ENCODE measurements at regions not wholly inside any gene's neighbourhood (a gene's known extent, or its start where the extent isn't known, plus 50 kb on each side); places are given as distances from the start of the nearest gene placed in this dataset.

DNA sequence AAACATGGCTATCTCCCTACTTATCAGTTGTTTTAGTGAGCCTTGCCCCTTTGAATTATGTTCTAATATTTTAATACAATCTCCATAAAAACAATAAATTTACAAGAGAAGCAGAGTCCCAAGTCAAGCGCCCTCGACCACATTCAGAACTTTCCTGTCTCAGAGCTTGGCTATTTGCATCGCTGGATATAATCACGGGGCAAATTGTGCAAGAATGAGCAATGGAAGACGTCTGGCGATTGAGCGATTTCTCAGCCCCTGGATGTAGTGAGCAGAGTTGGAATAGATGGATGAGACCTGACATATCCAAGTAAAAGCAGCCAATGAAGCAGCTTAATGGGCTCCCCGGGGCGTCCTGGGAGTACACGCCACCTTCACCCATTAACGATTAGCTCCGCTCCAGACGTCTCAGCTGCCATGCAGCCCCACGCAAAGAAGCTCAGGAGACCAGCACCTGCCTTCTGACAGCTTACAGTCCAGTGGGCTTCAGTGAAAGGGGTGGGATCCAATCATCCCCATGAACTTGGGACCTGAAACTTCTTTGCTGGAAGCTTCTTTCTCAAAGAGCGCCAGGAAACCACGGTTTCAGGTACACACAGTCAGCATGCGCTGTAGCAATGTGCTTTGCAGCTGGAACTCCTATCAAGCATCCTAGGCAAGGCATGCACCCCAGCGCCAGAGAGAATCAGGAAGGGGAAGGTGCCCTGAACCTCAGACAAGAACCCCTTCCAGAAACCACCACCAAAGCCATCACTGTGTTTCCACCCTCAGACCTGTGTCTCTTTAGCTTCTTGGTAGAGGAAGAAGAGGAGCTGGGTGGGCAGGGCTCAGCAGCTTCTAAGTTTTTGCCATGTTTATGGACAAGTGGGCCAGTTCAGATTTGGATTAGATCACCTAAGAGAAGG lies 92.0 kb upstream of the IRX4 start:
- H3K79me2 ChIP-seq (replicated peaks; ENCODE audit: insufficient read depth, low read length) = no peaks in the 10 kb centered on the region
- H3K4me3 ChIP-seq (ENCODE audit: low read length) = no peak overlapping the region
- H4K20me1 ChIP-seq (ENCODE audit: insufficient read depth) = no peaks in the 10 kb centered on the region
- no peaks in the 10 kb centered on the region for H3F3A ChIP-seq (ENCODE audit: insufficient read depth, low read length, poor library complexity, severe bottlenecking)
- no peaks in the 10 kb centered on the region for H3K9me3 ChIP-seq (ENCODE audit: low read length)
- H3K9ac ChIP-seq (ENCODE audit: low read length) = no peak overlapping the region
- H2AFZ ChIP-seq (ENCODE audit: low read depth, low read length) = no peak overlapping the region
- no peak overlapping the region for H3K4me2 ChIP-seq (ENCODE audit: low read length)
- H3K9me2 ChIP-seq (ENCODE audit: insufficient read depth, low read length) = no peaks in the 10 kb centered on the region
- no peak overlapping the region for H3K27ac ChIP-seq (ENCODE audit: low read length)
- no peaks in the 10 kb centered on the region for H3K27me3 ChIP-seq (ENCODE audit: insufficient read depth, low read depth, low read length)
- H3K36me3 ChIP-seq (ENCODE audit: insufficient read depth, low read length) = no peaks in the 10 kb centered on the region
- no peak for TF ChIP-seq POLR2AphosphoS5 (IDR thresholded peaks at IDR 0.05)
- TF ChIP-seq, protein P1, sequence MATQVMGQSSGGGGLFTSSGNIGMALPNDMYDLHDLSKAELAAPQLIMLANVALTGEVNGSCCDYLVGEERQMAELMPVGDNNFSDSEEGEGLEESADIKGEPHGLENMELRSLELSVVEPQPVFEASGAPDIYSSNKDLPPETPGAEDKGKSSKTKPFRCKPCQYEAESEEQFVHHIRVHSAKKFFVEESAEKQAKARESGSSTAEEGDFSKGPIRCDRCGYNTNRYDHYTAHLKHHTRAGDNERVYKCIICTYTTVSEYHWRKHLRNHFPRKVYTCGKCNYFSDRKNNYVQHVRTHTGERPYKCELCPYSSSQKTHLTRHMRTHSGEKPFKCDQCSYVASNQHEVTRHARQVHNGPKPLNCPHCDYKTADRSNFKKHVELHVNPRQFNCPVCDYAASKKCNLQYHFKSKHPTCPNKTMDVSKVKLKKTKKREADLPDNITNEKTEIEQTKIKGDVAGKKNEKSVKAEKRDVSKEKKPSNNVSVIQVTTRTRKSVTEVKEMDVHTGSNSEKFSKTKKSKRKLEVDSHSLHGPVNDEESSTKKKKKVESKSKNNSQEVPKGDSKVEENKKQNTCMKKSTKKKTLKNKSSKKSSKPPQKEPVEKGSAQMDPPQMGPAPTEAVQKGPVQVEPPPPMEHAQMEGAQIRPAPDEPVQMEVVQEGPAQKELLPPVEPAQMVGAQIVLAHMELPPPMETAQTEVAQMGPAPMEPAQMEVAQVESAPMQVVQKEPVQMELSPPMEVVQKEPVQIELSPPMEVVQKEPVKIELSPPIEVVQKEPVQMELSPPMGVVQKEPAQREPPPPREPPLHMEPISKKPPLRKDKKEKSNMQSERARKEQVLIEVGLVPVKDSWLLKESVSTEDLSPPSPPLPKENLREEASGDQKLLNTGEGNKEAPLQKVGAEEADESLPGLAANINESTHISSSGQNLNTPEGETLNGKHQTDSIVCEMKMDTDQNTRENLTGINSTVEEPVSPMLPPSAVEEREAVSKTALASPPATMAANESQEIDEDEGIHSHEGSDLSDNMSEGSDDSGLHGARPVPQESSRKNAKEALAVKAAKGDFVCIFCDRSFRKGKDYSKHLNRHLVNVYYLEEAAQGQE (IDR thresholded peaks at IDR 0.05; ENCODE audit: borderline replicate concordance) = no peak
- no peak for TF ChIP-seq RAD21 (conservative IDR thresholded peaks at IDR 0.05)
- no peak for TF ChIP-seq TAF1 (IDR thresholded peaks at IDR 0.05; ENCODE audit: low read depth)
- no peak for TF ChIP-seq SMC3 (conservative IDR thresholded peaks at IDR 0.05; ENCODE audit: poor library complexity)
- no peak for TF ChIP-seq EZH2 (IDR thresholded peaks at IDR 0.05; ENCODE audit: borderline replicate concordance, insufficient read depth, low read length, poor library complexity, severe bottlenecking)
- no peak for TF ChIP-seq EP300 (conservative IDR thresholded peaks at IDR 0.05; ENCODE audit: poor library complexity, severe bottlenecking)
- TF ChIP-seq MXI1 (conservative IDR thresholded peaks at IDR 0.05; ENCODE audit: poor library complexity, severe bottlenecking) = no peak
- TF ChIP-seq, protein P2, sequence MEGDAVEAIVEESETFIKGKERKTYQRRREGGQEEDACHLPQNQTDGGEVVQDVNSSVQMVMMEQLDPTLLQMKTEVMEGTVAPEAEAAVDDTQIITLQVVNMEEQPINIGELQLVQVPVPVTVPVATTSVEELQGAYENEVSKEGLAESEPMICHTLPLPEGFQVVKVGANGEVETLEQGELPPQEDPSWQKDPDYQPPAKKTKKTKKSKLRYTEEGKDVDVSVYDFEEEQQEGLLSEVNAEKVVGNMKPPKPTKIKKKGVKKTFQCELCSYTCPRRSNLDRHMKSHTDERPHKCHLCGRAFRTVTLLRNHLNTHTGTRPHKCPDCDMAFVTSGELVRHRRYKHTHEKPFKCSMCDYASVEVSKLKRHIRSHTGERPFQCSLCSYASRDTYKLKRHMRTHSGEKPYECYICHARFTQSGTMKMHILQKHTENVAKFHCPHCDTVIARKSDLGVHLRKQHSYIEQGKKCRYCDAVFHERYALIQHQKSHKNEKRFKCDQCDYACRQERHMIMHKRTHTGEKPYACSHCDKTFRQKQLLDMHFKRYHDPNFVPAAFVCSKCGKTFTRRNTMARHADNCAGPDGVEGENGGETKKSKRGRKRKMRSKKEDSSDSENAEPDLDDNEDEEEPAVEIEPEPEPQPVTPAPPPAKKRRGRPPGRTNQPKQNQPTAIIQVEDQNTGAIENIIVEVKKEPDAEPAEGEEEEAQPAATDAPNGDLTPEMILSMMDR (IDR thresholded peaks at IDR 0.05; ENCODE audit: poor library complexity, severe bottlenecking) = no peak

DNA sequence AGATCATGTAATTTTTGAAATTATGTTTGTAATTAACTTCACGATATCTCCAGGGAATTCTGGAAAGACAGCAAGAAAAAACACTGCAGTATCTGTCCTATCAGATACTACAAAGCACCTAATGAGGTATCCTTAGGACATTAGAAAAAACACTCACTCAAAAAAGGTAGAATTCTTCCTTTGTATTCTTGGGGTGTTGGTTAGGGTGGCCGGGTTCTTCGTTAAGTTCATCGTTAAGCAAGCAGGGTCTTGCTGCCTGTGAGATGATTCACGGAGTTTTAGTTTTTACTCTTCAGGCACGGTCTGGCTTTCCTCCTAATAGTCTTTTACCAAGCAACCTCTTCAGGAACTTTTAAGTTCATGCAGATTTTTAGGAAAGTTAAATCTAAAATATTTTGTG lies 91.4 kb upstream of the IRX4 start:
- no peak overlapping the region for H3K9ac ChIP-seq (ENCODE audit: low read length)
- no peaks in the 10 kb centered on the region for H3K9me3 ChIP-seq (ENCODE audit: low read length)
- no peaks in the 10 kb centered on the region for H4K20me1 ChIP-seq (ENCODE audit: insufficient read depth)
- H3K79me2 ChIP-seq (replicated peaks; ENCODE audit: insufficient read depth, low read length) = no peaks in the 10 kb centered on the region
- H3K36me3 ChIP-seq (ENCODE audit: insufficient read depth, low read length) = no peaks in the 10 kb centered on the region
- no peak overlapping the region for H3K4me3 ChIP-seq (ENCODE audit: low read length)
- no peaks in the 10 kb centered on the region for H3K27me3 ChIP-seq (ENCODE audit: insufficient read depth, low read depth, low read length)
- no peak overlapping the region for H2AFZ ChIP-seq (ENCODE audit: low read depth, low read length)
- no peak for TF ChIP-seq EZH2 (IDR thresholded peaks at IDR 0.05; ENCODE audit: borderline replicate concordance, insufficient read depth, low read length, poor library complexity, severe bottlenecking)
- TF ChIP-seq, protein P2 (IDR thresholded peaks at IDR 0.05; ENCODE audit: poor library complexity, severe bottlenecking) = no peak
- no peak for TF ChIP-seq EP300 (conservative IDR thresholded peaks at IDR 0.05; ENCODE audit: poor library complexity, severe bottlenecking)
- no peak for TF ChIP-seq POLR2AphosphoS5 (IDR thresholded peaks at IDR 0.05)
- no peak for TF ChIP-seq MXI1 (conservative IDR thresholded peaks at IDR 0.05; ENCODE audit: poor library complexity, severe bottlenecking)
- no peak for TF ChIP-seq TAF1 (IDR thresholded peaks at IDR 0.05; ENCODE audit: low read depth)
- TF ChIP-seq RAD21 (conservative IDR thresholded peaks at IDR 0.05) = no peak
- no peak for TF ChIP-seq SMC3 (conservative IDR thresholded peaks at IDR 0.05; ENCODE audit: poor library complexity)
- TF ChIP-seq, protein P1 (IDR thresholded peaks at IDR 0.05; ENCODE audit: borderline replicate concordance) = no peak
- H3F3A ChIP-seq (ENCODE audit: insufficient read depth, low read length, poor library complexity, severe bottlenecking) = no peaks in the 10 kb centered on the region
- H3K27ac ChIP-seq (ENCODE audit: low read length) = no peak overlapping the region
- H3K4me2 ChIP-seq (ENCODE audit: low read length) = no peak overlapping the region
- no peaks in the 10 kb centered on the region for H3K9me2 ChIP-seq (ENCODE audit: insufficient read depth, low read length)

All from neural cell (in vitro differentiated cells).